ENCODE measurements at regions not wholly inside any gene's neighbourhood (a gene's known extent, or its start where the extent isn't known, plus 50 kb on each side); places are given as distances from the start of the nearest gene placed in this dataset.

DNA sequence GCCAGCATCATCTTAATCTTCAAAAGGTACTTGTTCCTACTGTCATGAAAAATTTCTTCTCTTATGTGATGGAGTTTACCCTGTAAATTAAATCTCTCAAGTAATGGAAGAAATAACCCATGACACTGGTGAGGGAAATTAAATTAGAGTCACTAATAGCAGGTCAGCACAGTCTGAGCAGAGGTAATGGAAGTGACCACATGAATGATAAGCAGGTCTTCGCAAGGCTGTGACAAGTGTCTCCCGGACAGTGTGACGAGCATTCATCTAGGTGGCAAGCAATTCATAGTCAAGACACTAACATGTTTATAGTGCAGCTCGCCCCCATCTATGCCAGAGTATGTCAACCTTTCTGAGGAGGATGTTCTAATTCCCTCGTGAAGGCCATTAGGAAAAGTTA, 249.2 kb downstream of the FRK start:
- TF ChIP-seq, protein P1, sequence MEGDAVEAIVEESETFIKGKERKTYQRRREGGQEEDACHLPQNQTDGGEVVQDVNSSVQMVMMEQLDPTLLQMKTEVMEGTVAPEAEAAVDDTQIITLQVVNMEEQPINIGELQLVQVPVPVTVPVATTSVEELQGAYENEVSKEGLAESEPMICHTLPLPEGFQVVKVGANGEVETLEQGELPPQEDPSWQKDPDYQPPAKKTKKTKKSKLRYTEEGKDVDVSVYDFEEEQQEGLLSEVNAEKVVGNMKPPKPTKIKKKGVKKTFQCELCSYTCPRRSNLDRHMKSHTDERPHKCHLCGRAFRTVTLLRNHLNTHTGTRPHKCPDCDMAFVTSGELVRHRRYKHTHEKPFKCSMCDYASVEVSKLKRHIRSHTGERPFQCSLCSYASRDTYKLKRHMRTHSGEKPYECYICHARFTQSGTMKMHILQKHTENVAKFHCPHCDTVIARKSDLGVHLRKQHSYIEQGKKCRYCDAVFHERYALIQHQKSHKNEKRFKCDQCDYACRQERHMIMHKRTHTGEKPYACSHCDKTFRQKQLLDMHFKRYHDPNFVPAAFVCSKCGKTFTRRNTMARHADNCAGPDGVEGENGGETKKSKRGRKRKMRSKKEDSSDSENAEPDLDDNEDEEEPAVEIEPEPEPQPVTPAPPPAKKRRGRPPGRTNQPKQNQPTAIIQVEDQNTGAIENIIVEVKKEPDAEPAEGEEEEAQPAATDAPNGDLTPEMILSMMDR (IDR thresholded peaks at IDR 0.05; ENCODE audit: low read length): no peak
- TF ChIP-seq EZH2 (IDR thresholded peaks at IDR 0.05; ENCODE audit: borderline replicate concordance, low read length): no peak

All from OCI-LY1 (cell line).